CD4-positive, alpha-beta T cell treated with Interleukin-15 for 4 hours (primary cell): ENCODE measurements at regions not wholly inside any gene's neighbourhood (a gene's known extent, or its start where the extent isn't known, plus 50 kb on each side); places are given as distances from the start of the nearest gene placed in this dataset.

Experiments used
- DNase-seq: peaks from one replicate; pipeline ENCODE4 v3.0.0-alpha.2; 2020; ENCODE audit warnings: low spot score

GRCh38 chr5:33210978-33211377 is 229.8 kb upstream of the TARS1 start:
- DNase-seq = no peak

GRCh38 chr5:33212439-33212838 is 228.3 kb upstream of the TARS1 start:
- DNase-seq = no peak

GRCh38 chr5:33212900-33213299 is 227.9 kb upstream of the TARS1 start:
- no peak for DNase-seq

- no peak for DNase-seq
These were observed 217.0 kb upstream of the TARS1 start for GRCh38 chr5:33223563-33224284.

- DNase-seq = no peak
These were observed 216.3 kb upstream of the TARS1 start for GRCh38 chr5:33224285-33224961.

GRCh38 chr5:33227247-33227646 is 213.5 kb upstream of the TARS1 start:
- DNase-seq = no peak

- DNase-seq = no peak
These were observed 213.0 kb upstream of the TARS1 start for GRCh38 chr5:33227746-33228145.

- DNase-seq = no peak
These were observed 212.6 kb upstream of the TARS1 start for GRCh38 chr5:33228149-33228548.

GRCh38 chr5:33229216-33229615 is 211.5 kb upstream of the TARS1 start:
- no peak for DNase-seq

GRCh38 chr5:33230467-33231078 is 210.2 kb upstream of the TARS1 start:
- no peak for DNase-seq

- no peak for DNase-seq
These were observed 209.5 kb upstream of the TARS1 start for GRCh38 chr5:33231214-33231710.

GRCh38 chr5:33231935-33232334 is 208.8 kb upstream of the TARS1 start:
- DNase-seq = no peak

GRCh38 chr5:33232731-33233505 is 207.8 kb upstream of the TARS1 start:
- DNase-seq = no peak

- no peak for DNase-seq
These were observed 205.5 kb upstream of the TARS1 start for GRCh38 chr5:33235304-33235703.

GRCh38 chr5:33235824-33236223 is 204.9 kb upstream of the TARS1 start:
- DNase-seq = no peak

- DNase-seq = no peak
These were observed 203.3 kb upstream of the TARS1 start for GRCh38 chr5:33237471-33237870.

- DNase-seq = no peak
These were observed 201.7 kb upstream of the TARS1 start for GRCh38 chr5:33238826-33239695.

GRCh38 chr5:33240558-33240957 is 200.2 kb upstream of the TARS1 start:
- no peak for DNase-seq

- no peak for DNase-seq
These were observed 199.0 kb upstream of the TARS1 start for GRCh38 chr5:33241802-33242201.

- DNase-seq = no peak
These were observed 198.5 kb upstream of the TARS1 start for GRCh38 chr5:33242277-33242676.

- DNase-seq = no peak
These were observed 196.2 kb upstream of the TARS1 start for GRCh38 chr5:33244441-33245150.
